Sigmoid colon (tissue), 4 donors: ENCODE measurements at regions not wholly inside any gene's neighbourhood (a gene's known extent, or its start where the extent isn't known, plus 50 kb on each side); places are given as distances from the start of the nearest gene placed in this dataset.

ENCODE experiments used
- EP300 ChIP-seq, 4 donors: sonication (generic); formaldehyde crosslinking; IDR thresholded peaks; one replicate each; pipeline ENCODE4 v1.6.1; 2017; ENCODE audit warnings: antibody characterized with exemption in 4 of 4
- POLR2A ChIP-seq, 2 donors: fragments of 450-650 bp; IDR thresholded peaks; one replicate each; pipeline ENCODE4 v1.6.1; 2016; ENCODE audit warnings: antibody characterized with exemption in 2 of 2, mild to moderate bottlenecking in 2 of 2, moderate library complexity in 2 of 2
- POLR2AphosphoS5 ChIP-seq, 4 donors: sonication (generic); formaldehyde crosslinking; IDR thresholded peaks; one replicate each; pipeline ENCODE4 v1.6.1; 2017; ENCODE audit warnings: antibody characterized with exemption in 4 of 4
- TF ChIP-seq, protein P1 (sequence below), 4 experiments: fragments of 450-650 bp in 3 of 4; fragments of 200-600 bp in 1 of 4; IDR thresholded peaks; one replicate each; pipeline ENCODE4 v1.5.1; 2016 to 2019; ENCODE audit warnings: antibody characterized with exemption in 4 of 4, mild to moderate bottlenecking in 3 of 4, moderate library complexity in 2 of 4

DNA sequence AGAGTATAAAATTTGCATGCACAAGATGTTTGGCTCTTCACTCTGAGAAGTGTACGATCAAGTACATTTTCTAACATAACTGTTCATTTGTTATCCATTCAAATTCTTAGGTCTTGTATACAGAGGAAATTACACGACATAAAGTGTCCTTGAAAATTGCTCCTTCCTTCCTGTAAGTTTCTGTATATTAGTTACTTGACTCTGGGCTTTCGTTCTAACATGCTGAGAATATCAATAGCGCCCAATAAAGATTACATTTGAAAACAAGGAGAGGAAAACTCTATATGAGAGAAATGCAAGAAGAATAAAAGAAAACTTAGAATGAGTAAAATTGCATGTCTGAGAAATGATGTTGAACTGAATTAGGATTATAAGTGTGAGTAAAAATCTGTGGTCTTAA is 722.5 kb upstream of the CADM2 start:
- TF ChIP-seq, protein P1, sequence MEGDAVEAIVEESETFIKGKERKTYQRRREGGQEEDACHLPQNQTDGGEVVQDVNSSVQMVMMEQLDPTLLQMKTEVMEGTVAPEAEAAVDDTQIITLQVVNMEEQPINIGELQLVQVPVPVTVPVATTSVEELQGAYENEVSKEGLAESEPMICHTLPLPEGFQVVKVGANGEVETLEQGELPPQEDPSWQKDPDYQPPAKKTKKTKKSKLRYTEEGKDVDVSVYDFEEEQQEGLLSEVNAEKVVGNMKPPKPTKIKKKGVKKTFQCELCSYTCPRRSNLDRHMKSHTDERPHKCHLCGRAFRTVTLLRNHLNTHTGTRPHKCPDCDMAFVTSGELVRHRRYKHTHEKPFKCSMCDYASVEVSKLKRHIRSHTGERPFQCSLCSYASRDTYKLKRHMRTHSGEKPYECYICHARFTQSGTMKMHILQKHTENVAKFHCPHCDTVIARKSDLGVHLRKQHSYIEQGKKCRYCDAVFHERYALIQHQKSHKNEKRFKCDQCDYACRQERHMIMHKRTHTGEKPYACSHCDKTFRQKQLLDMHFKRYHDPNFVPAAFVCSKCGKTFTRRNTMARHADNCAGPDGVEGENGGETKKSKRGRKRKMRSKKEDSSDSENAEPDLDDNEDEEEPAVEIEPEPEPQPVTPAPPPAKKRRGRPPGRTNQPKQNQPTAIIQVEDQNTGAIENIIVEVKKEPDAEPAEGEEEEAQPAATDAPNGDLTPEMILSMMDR (IDR thresholded peaks at IDR 0.05), result no peak
- TF ChIP-seq POLR2A (IDR thresholded peaks at IDR 0.05) (no peak), POLR2AphosphoS5 (IDR thresholded peaks at IDR 0.05) (no peak), EP300 (IDR thresholded peaks at IDR 0.05) (no peak)
